Smooth muscle cell (in vitro differentiated cells): ENCODE measurements at regions not wholly inside any gene's neighbourhood (a gene's known extent, or its start where the extent isn't known, plus 50 kb on each side); places are given as distances from the start of the nearest gene placed in this dataset.

Experiments
- DNase-seq: peaks from one replicate; lab custom pipeline; 2025; ENCODE audit not compliant: unreplicated experiment; lab: John Stamatoyannopoulos, UW
- H2AFZ ChIP-seq: fragments of 200-600 bp; sonication (generic); 2 replicates; pipeline ENCODE4 v1.6.0; 2016; ENCODE audit warnings: antibody characterized with exemption, low read depth, mild to moderate bottlenecking
- H3F3A ChIP-seq: fragments of 200-600 bp; sonication (generic); 2 replicates; pipeline ENCODE4 v1.6.0; 2017; ENCODE audit warnings: antibody characterized with exemption, low read depth
- H3K27ac ChIP-seq: fragments of 200-600 bp; sonication (generic); 2 replicates; pipeline ENCODE4 v1.5.1; 2016; ENCODE audit warnings: low read depth, mild to moderate bottlenecking
- H3K27me3 ChIP-seq: fragments of 200-600 bp; sonication (generic); 2 replicates; pipeline ENCODE4 v1.6.1; 2016; ENCODE audit warnings: low read depth, mild to moderate bottlenecking
- H3K36me3 ChIP-seq: fragments of 200-600 bp; sonication (generic); 2 replicates; pipeline ENCODE4 v1.5.1; 2016; ENCODE audit warnings: low read depth
- H3K4me1 ChIP-seq: fragments of 200-600 bp; sonication (generic); 2 replicates; pipeline ENCODE4 v1.5.1; 2016; ENCODE audit warnings: low read depth
- H3K4me2 ChIP-seq: fragments of 200-600 bp; sonication (generic); 2 replicates; pipeline ENCODE4 v1.6.0; 2016; ENCODE audit warnings: mild to moderate bottlenecking
- H3K4me3 ChIP-seq: fragments of 200-600 bp; sonication (generic); 2 replicates; pipeline ENCODE4 v1.5.1; 2016; ENCODE audit warnings: mild to moderate bottlenecking
- H3K79me2 ChIP-seq: fragments of 200-600 bp; sonication (generic); 2 replicates; pipeline ENCODE4 v1.6.0; 2016; ENCODE audit warnings: low read depth, mild to moderate bottlenecking
- H3K9ac ChIP-seq: fragments of 200-600 bp; sonication (generic); 2 replicates; pipeline ENCODE4 v1.6.0; 2016; ENCODE audit warnings: low read depth
- H3K9me3 ChIP-seq: fragments of 200-600 bp; sonication (generic); replicated peaks from 2 replicates; pipeline ENCODE4 v1.5.1; 2016; ENCODE audit warnings: low read depth
- H4K20me1 ChIP-seq: fragments of 200-600 bp; sonication (generic); 2 replicates; pipeline ENCODE4 v1.6.0; 2016; ENCODE audit warnings: low read depth
- WGBS: methylation state at CpG from one replicate; pipeline ENCODE4 v1.1.7; 2016; ENCODE audit warnings: low lambda C conversion rate; 5-methylcytosine and 5-hydroxymethylcytosine counted together
- TF ChIP-seq, protein P1 (sequence below): fragments of 200-600 bp; sonication (generic); IDR thresholded peaks from 2 replicates; pipeline ENCODE4 v1.5.1; 2017; ENCODE audit warnings: borderline replicate concordance, mild to moderate bottlenecking, antibody characterized with exemption; ENCODE audit not compliant: insufficient read depth, poor library complexity, severe bottlenecking

GRCh38 chr10:128687408-128687807 is 561.2 kb upstream of the MKI67 start:
- peaks cover 13% of the 10 kb centered on the region for H3K27me3 ChIP-seq
- H3K4me1 ChIP-seq: no peaks in the 10 kb centered on the region
- H3K79me2 ChIP-seq: no peaks in the 10 kb centered on the region
- DNase-seq: no peak
- no peak overlapping the region for H3K4me2 ChIP-seq
- no peak overlapping the region for H2AFZ ChIP-seq
- TF ChIP-seq, protein P1, sequence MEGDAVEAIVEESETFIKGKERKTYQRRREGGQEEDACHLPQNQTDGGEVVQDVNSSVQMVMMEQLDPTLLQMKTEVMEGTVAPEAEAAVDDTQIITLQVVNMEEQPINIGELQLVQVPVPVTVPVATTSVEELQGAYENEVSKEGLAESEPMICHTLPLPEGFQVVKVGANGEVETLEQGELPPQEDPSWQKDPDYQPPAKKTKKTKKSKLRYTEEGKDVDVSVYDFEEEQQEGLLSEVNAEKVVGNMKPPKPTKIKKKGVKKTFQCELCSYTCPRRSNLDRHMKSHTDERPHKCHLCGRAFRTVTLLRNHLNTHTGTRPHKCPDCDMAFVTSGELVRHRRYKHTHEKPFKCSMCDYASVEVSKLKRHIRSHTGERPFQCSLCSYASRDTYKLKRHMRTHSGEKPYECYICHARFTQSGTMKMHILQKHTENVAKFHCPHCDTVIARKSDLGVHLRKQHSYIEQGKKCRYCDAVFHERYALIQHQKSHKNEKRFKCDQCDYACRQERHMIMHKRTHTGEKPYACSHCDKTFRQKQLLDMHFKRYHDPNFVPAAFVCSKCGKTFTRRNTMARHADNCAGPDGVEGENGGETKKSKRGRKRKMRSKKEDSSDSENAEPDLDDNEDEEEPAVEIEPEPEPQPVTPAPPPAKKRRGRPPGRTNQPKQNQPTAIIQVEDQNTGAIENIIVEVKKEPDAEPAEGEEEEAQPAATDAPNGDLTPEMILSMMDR: no peak
- H4K20me1 ChIP-seq: no peaks in the 10 kb centered on the region
- H3K4me3 ChIP-seq: no peak overlapping the region
- no peaks in the 10 kb centered on the region for H3K9me3 ChIP-seq
- H3K27ac ChIP-seq: no peak overlapping the region
- no peak overlapping the region for H3K9ac ChIP-seq
- H3F3A ChIP-seq: no peaks in the 10 kb centered on the region
- 61% methylated on average over 3 of the region's 3 CpGs for WGBS
- H3K36me3 ChIP-seq: no peaks in the 10 kb centered on the region

- Histone ChIP-seq H3K27me3 (peaks cover 13% of the 10 kb centered on the region), H3K36me3 (no peaks in the 10 kb centered on the region), H4K20me1 (no peaks in the 10 kb centered on the region), H3K4me2 (no peak overlapping the region), H3K4me3 (no peak overlapping the region), H3K9ac (no peak overlapping the region), H3K27ac (no peak overlapping the region), H3K79me2 (no peaks in the 10 kb centered on the region), H2AFZ (no peak overlapping the region), H3F3A (no peaks in the 10 kb centered on the region), H3K4me1 (no peaks in the 10 kb centered on the region), H3K9me3 (no peaks in the 10 kb centered on the region)
- TF ChIP-seq, protein P1: no peak
- no peak for DNase-seq
- WGBS: 93% methylated on average over 14 of the region's 14 CpGs
Measured at GRCh38 chr10:128687927-128688549, 561.8 kb upstream of the MKI67 start.

DNA sequence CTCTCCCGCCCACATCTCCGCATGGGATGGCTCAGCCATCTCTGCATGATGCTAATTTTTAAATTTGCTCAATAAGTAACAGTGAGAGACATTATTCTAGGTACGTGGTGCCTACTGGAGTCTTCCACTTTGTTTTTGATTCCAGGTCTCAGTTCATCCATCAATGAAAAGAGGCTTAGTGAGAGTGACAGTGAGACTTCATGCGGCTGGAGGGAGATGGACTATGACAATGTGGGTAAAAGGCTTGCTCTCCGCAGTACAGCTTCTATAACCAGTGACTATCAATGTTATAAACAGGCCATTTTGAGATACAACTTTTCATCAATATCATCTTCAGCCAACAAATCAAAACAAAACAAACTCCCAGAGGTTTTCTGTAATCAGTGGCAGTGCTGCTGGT is 563.4 kb upstream of the MKI67 start:
- no peak overlapping the region for H3K9ac ChIP-seq
- WGBS: 90% methylated on average over 5 of the region's 5 CpGs
- no peaks in the 10 kb centered on the region for H3K79me2 ChIP-seq
- H3K36me3 ChIP-seq: no peaks in the 10 kb centered on the region
- H3K4me2 ChIP-seq: no peak overlapping the region
- no peaks in the 10 kb centered on the region for H3K4me1 ChIP-seq
- no peaks in the 10 kb centered on the region for H3K9me3 ChIP-seq
- no peak for DNase-seq
- no peak overlapping the region for H2AFZ ChIP-seq
- no peaks in the 10 kb centered on the region for H4K20me1 ChIP-seq
- TF ChIP-seq, protein P1: no peak
- no peaks in the 10 kb centered on the region for H3F3A ChIP-seq
- H3K4me3 ChIP-seq: no peak overlapping the region
- H3K27me3 ChIP-seq: peaks cover 13% of the 10 kb centered on the region
- no peak overlapping the region for H3K27ac ChIP-seq

DNA sequence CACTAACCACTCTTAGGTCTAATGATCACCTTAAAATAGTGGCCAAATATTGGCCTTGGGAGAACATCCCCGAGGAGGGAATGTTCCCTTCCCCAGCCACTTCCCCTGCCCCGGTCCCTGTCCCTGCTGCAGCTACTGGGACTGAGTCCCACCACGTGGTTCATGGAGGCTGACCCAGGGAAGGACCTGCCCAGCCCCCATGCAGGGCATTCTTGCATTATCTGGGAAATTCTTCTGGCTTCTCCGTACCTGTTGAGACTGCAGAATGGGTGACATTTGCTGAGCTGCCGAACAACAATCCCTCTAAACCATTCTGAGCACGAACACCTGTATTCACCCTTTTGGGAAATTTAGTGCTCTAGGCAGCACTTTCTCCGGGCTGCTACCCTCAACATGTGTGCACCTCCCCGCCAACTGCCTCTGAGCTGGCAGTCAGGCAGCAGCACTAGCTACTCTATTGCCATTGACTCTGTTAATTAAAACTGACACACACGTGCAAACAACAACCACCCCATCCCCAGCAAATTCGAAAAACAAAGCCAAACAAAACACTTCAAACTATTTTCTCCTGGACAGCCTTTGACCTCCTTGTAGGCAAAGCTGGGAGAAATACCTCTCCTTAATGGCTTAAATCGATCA is 567.4 kb upstream of the MKI67 start:
- peaks cover 10% of the 10 kb centered on the region for H3K4me1 ChIP-seq
- no peak overlapping the region for H3K27ac ChIP-seq
- no peak overlapping the region for H3K4me3 ChIP-seq
- no peaks in the 10 kb centered on the region for H4K20me1 ChIP-seq
- H3K79me2 ChIP-seq: no peaks in the 10 kb centered on the region
- H3K27me3 ChIP-seq: peaks cover 13% of the 10 kb centered on the region
- no peak for DNase-seq
- H3K36me3 ChIP-seq: no peaks in the 10 kb centered on the region
- H2AFZ ChIP-seq: no peak overlapping the region
- 76% methylated on average over 11 of the region's 11 CpGs for WGBS
- TF ChIP-seq, protein P1: no peak
- H3K9ac ChIP-seq: no peak overlapping the region
- no peaks in the 10 kb centered on the region for H3F3A ChIP-seq
- H3K4me2 ChIP-seq: no peak overlapping the region
- no peaks in the 10 kb centered on the region for H3K9me3 ChIP-seq
